HFFc6 (cell line): ENCODE measurements at regions not wholly inside any gene's neighbourhood (a gene's known extent, or its start where the extent isn't known, plus 50 kb on each side); places are given as distances from the start of the nearest gene placed in this dataset.

Experiments used
- DNase-seq: peaks from one replicate; pipeline ENCODE4 v3.0.0-alpha.2; 2018
- H3K27ac Mint-ChIP-seq: 2 replicates; pipeline ENCODE4 v1.8.0; 2020; ENCODE audit warnings: mild to moderate bottlenecking, mixed read lengths
- H3K27me3 Mint-ChIP-seq: 2 replicates; pipeline ENCODE4 v1.8.0; 2021; ENCODE audit warnings: mild to moderate bottlenecking, moderate library complexity, mixed read lengths; ENCODE audit not compliant: insufficient read depth
- H3K36me3 Mint-ChIP-seq: 2 replicates; pipeline ENCODE4 v1.8.0; 2021; ENCODE audit warnings: low read depth, mixed read lengths
- H3K4me1 Mint-ChIP-seq: 2 replicates; pipeline ENCODE4 v1.8.0; 2020; ENCODE audit warnings: low read depth, mixed read lengths
- H3K4me3 Mint-ChIP-seq: 2 replicates; pipeline ENCODE4 v1.8.0; 2020; ENCODE audit warnings: mild to moderate bottlenecking, moderate library complexity, mixed read lengths
- H3K9me3 Mint-ChIP-seq: 2 replicates; pipeline ENCODE4 v1.8.0; 2020; ENCODE audit warnings: mild to moderate bottlenecking, mixed read lengths
- CTCF ChIP-seq: fragments of 200-600 bp; sonication (generic); IDR thresholded peaks from 2 replicates; pipeline ENCODE4 v1.5.0; 2021; ENCODE audit warnings: antibody characterized with exemption, mild to moderate bottlenecking

DNA sequence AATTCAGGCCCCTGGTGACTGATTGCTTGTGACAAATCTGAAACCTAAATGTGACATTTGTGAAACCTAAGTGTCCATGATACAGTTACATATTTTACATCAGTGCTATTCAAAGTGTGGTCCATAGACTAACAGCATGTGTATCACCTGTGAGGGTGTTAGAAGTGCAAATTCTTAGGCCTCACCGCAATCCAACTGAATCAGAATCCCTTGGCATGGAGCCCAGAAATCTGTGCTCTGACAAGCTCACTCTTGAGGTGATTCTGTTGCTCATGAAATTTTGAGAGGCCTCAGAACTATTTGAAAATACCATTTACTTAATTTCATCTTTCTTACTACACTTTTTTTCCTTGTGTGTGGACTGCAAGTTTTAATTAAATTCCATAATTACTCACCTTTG, 587.9 kb downstream of the ADGRL2 start:
- H3K27me3 Mint-ChIP-seq, result no peaks in the 10 kb centered on the region
- peaks cover 48% of the 10 kb centered on the region for H3K9me3 Mint-ChIP-seq
- no peaks in the 10 kb centered on the region for H3K4me1 Mint-ChIP-seq
- peaks cover 5% of the 10 kb centered on the region; the same call in 1 of the 2 replicates for H3K36me3 Mint-ChIP-seq
- TF ChIP-seq CTCF, result no peak
- no peak for DNase-seq
- no peak overlapping the region for H3K27ac Mint-ChIP-seq
- H3K4me3 Mint-ChIP-seq, result no peak overlapping the region

- Mint-ChIP-seq H3K4me3 (no peak overlapping the region), H3K4me1 (no peaks in the 10 kb centered on the region), H3K27ac (no peak overlapping the region), H3K36me3 (peaks cover 5% of the 10 kb centered on the region; the same call in 1 of the 2 replicates), H3K27me3 (no peaks in the 10 kb centered on the region), H3K9me3 (peaks cover 58% of the 10 kb centered on the region)
- no peak for TF ChIP-seq CTCF
- DNase-seq, result no peak
These were observed 586.3 kb downstream of the ADGRL2 start for GRCh38 chr1:82387012-82387366.

DNA sequence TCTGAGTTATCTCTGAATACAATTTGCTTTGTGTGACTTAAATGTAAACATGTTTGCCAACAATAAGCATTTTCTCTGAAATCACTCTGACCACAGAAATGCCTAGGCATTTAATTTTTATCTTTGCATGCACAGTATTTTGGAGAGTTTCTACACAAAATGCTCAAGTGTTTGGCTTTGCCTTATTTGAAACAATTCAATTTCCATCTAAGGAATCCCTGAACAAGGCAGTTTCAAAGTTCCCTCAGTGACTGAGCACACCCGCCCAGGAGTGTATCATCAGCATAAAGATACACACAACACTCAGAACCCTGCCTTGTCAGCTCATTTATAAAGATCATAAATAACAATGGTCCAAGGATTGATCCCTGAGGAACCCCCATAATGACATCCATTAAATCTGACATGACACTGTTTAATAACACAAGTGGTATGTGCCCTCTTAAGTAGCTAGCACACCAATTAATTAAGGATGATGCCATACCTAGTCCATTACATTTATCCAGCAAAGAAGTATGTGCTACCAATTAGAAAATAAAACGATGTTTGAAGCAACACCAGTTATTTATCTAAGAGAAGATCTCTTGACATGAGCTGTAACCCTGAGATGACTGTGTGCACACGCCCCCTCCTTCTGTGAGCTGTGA, 585.8 kb downstream of the ADGRL2 start:
- Mint-ChIP-seq H3K36me3 (peaks cover 5% of the 10 kb centered on the region; the same call in 1 of the 2 replicates), H3K27me3 (no peaks in the 10 kb centered on the region), H3K4me3 (no peak overlapping the region), H3K9me3 (peaks cover 63% of the 10 kb centered on the region), H3K27ac (no peak overlapping the region), H3K4me1 (no peaks in the 10 kb centered on the region)
- TF ChIP-seq CTCF, result no peak
- DNase-seq, result no peak

GRCh38 chr1:82384776-82385175, 584.0 kb downstream of the ADGRL2 start:
- no peak for TF ChIP-seq CTCF

DNA sequence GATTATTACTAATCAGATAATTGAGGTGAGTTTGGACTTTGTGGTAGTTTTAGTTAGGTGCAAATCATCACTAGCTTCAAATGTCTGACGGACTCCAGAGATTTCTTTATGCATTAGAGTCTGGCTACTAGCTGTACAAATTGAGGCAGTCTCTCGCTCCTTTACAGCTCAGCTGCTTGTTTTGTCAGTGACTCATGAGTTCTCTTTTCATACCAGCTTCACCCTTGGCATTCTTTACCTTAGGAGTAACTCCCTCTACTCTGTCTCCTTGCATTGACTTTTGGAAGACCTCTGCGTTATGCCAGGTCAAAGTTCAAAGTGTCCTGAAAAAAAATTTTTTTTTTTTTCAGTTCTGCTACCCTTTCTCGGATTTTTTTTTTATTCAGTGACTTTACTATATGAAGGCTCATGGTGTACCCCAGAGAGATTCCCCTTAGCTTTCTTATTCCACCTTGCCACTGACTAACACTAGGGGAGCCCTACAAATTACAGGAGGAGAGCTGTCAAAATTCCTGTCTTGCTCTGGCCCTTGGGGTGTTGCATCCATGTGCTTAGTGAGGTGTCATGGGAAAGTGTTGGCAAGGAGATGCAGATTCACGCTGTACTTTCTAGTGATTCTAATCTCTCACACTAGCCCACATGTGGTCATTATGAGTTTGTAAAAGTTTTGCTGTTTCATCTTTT, 576.6 kb downstream of the ADGRL2 start:
- Mint-ChIP-seq H3K4me1 (no peaks in the 10 kb centered on the region), H3K9me3 (peaks cover 38% of the 10 kb centered on the region)

More at GRCh38 chr1:82384776-82385175, 584.0 kb downstream of the ADGRL2 start:
- H3K27me3 Mint-ChIP-seq, result no peaks in the 10 kb centered on the region
- H3K4me3 Mint-ChIP-seq, result no peak overlapping the region
- DNase-seq, result no peak
- no peaks in the 10 kb centered on the region for H3K36me3 Mint-ChIP-seq
- H3K9me3 Mint-ChIP-seq, result peaks cover 56% of the 10 kb centered on the region
- no peak overlapping the region for H3K27ac Mint-ChIP-seq
- H3K4me1 Mint-ChIP-seq, result no peaks in the 10 kb centered on the region

More for the DNA sequence above, 576.6 kb downstream of the ADGRL2 start:
- no peak for DNase-seq
- no peaks in the 10 kb centered on the region for H3K27me3 Mint-ChIP-seq
- TF ChIP-seq CTCF, result no peak
- no peaks in the 10 kb centered on the region for H3K36me3 Mint-ChIP-seq
- H3K4me3 Mint-ChIP-seq, result no peak overlapping the region
- H3K27ac Mint-ChIP-seq, result no peak overlapping the region
